T1000 (cell line): ENCODE measurements at regions not wholly inside any gene's neighbourhood (a gene's known extent, or its start where the extent isn't known, plus 50 kb on each side); places are given as distances from the start of the nearest gene placed in this dataset.
A peak's percentile ranks its signal among the peaks of the same experiment; 100 is the strongest.

Experiments
- DNase-seq: peaks from one replicate; lab custom pipeline; 2025; ENCODE audit warnings: mixed read lengths; lab: John Stamatoyannopoulos, UW

DNA sequence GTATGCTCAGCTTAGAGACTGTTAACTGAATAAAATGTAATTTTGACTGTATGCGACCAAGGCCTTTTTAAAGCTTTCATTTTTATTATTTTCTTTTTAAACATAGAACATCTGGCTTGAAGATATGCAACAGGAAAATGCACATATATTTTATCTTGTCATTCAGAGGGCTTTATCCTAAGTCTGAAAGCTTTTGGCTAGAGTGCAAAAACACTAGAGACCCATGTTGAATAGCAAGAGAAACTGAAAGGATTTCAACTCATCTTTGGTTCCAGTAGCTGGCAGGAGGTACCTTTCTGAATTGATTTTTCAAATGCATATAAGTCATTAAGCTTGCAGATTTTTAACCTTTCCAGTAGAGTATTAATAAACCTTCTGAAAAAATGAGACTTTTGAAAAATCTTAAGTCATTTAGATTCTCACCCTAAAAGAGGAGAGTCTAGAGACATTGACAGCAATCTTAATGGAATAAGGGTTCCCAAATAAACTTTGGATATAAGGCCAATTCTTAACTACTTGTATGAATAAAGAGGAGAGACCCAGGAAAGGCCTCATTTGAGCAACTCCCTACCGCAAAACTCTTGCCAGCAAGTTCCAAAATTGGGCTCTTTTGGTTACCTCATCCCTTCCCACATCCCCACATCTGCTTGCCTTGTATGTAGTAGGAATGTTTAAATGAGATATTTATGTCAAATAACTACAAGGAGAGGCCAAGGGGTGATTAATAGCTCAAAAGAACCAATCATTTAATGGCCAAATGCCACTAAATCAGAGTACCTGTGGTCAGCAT lies 454.4 kb downstream of the HTR7 start:
- DNase-seq, result no peak

DNA sequence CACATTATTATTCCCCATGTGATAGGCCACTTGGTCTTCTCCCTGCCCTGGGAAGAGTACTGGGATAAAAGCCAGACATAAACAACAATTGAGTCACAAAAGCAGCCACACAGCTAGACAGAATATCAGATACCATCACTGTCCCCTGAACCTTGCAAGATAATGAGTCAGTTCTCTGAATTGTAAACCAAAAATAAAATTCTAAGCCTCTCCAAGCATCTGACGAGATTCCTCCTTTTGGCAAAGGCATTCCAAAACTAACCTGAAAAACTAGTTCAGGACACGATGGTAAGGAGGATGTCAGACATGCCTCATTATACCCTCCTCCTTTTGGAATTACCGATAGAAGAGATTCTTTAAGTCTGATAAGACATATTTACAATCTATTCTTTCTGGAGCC lies 450.7 kb downstream of the HTR7 start:
- DNase-seq, result no peak

DNA sequence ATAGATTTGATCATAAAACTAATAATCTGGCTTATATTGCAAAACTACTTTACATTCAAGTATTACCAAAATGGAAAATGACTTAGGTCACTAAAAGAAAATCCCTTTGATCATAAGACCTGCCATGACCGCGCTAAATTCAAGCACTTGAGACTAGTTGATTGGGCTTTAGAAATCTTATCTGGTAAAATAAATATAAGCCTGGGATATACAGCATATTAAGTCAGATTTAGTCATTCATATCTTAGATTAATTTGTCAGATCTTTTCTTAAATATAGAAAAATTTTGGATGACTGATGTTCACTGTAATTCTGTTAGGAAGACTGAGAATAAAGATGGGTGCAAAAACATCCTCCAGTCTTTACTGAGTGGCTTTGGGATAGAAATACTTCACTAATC lies 450.0 kb downstream of the HTR7 start:
- no peak for DNase-seq

DNA sequence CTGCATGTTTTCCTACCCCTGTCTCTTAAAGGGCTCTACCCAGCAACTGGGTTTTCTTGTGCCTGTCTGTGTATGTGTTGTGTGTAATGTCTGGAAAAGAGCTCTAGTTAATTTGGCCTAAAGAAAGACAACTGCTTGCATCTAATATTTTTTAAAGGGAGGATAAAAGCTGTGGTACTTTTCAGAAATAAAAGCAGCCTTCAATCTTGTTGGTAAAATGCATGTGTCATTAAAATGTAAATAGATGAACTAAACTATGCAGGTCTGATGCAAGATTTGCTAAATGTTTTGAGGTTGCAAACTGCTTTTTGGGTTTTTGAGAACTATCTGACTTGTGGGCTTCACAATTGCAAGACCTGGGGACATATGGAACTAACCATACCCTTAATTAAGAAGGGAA lies 445.3 kb downstream of the HTR7 start:
- no peak for DNase-seq

DNA sequence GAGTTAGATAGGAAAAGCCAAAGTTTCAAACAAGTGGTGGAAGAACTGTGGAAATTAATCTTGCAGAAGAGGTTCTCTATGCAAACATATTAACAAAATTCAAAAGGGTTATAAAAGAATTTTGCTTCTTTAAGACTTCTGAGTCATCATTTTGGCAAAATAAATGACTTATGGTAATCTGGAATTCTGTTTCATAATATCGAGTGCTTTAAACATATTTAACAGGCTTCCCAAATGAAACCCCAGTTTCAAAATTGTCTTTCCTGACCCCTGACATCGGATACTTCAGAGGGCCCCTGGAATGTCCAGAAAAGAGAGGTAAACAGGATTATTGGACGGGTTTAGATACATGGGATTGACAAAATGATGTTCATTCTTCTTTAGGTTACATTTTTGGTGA lies 444.6 kb downstream of the HTR7 start:
- DNase-seq, result no peak

DNA sequence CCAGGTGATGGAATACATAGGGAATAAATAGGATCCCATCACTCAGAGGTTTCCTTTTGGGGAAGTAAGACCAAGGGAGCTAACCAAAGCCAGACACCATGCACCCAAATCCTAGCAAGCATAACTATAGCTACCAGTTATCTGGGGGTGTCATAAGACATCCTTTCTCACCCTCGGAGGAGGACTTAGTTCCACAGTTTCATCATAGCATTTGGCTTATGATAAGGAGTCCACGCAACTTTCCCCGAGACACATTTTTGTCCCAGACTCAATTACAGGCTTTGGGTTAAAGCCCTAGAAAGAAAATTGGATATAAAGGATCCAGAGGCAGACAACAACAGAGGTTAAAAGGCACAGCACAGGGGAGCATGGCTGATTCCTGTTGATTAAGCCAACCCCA lies 442.9 kb downstream of the HTR7 start:
- no peak for DNase-seq

DNA sequence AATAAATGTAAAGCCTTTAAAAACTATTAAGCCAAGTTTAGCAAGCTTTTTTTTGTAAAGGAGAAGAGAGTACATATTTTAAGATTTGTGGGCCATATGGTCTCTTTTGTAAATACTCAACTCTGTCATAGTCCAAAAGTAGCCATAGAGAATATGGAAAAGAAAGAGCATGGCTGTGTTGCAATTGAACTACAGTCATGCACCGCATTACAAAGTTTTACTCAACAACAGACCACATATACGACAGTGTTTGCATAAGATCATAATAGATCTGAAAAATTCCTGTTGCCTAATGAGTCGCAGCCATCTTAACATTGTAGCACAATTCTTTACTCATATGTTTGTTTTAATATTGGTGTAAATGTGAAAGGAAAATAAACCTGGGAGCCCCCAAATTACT lies 440.8 kb downstream of the HTR7 start:
- DNase-seq, result no peak

DNA sequence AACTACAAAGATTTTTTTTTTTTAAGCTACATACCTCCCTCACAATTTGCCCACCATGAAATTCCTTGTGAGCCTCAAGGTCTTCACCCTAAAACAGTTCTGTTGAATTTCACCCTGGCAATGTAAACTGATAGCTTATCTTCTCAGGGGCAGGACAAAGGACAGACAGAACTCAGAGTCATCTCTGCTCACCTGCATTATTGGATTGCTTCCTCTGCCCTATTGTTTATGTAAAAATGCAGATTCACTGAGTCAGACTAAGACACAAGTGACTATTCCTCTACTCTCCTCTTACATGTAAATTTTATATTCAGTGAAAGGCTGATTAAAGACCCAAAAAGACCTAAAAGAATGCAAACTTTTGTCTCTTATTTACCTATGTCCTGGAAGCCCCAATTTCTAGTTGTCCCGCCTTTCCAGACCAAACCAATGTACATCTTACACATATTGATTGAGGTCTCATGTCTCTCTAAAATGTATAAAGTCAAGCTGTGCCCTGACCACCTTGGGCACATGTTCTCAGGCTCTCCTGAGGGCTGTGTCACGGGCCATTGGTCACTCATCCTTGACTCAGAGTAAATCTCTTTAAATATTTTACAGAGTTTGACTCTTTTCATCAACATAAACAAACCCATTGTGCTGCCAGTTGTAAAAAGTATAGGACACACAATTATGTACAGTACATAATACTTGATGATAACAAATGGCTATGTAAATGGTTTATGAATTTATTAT lies 440.2 kb downstream of the HTR7 start:
- DNase-seq, result no peak

DNA sequence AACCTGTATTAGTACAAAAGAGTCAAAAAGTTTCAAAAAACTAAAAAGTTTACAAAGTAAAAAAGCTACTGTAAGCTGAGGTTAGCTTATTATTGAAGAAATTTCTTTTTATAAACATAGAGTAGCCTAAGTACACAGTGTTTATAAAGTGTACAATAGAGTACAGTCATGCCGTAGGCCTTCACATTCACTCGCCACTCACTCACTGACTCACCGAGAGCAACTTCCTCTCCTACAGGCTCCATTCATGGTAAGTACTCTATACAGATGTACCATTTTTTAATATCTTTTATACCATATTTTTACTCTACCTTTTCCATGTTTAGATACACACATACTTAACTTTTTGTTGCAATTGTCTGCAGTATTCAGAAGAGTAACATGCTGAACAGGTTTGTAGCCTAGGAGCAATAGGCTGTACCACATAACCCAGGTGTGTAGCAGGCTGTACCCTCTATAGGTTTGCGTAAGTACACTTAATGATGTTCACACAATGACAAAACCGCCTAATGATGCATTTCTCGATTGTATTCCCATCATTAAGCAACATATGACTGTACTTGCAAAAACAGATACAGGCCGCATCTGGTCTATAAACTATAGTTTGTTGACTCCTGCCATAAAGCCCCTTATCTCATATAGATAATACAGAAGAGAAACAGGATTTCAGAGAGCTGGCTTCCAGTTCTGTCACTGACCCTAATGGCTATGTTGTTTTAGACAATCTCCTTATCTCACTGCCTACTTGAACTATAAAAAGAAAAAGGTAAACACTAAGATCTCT lies 438.8 kb downstream of the HTR7 start:
- peak; percentile 27 for DNase-seq

DNA sequence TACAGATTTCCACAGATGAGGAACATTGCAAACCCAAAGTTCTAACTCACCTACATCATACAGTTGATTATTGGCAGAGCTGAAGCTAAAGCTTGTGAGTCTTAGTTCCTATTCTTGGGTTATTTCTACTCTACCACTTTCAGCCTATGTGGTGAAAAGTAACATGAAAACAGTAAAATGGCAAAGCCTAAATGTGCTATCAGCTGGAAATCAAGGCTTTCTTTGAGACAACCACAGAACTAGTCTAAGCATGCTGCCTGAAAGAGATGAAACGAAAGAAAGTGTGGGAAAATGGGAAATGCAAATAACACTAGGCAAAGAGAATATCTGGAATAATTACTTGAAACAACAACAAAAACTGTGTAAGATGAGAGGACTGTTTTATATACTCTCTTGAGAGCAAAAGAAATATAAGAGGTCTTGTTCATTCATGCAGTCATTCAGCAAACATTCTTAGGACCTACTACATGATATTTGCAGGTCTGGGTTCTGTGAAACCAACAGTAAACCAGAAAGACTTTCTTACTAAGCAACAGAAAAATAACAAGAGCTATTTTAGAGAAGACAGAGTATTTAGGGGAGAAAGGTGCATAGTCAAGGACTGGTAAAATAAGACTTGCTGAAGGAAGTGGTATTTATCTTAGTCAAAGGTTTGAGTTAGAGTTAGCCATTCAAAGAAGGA lies 437.1 kb downstream of the HTR7 start:
- no peak for DNase-seq

DNA sequence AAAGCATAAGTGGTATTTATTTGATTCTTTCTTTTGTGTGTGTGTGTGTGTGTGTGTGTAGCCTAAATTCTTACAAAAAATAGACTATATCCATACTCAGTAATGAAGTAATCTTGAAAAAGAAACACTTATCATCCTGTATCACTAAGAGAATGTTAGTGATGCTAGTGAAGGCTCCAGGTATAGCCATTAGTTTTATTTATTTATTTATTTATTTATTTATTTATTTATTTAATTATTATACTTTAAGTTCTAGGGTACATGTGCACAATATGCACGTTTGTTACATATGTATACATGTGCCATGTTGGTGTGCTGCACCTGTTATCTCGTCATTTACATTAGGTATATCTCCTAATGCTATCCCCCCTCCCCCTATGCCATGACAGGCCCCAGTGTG lies 436.0 kb downstream of the HTR7 start:
- DNase-seq, result no peak

DNA sequence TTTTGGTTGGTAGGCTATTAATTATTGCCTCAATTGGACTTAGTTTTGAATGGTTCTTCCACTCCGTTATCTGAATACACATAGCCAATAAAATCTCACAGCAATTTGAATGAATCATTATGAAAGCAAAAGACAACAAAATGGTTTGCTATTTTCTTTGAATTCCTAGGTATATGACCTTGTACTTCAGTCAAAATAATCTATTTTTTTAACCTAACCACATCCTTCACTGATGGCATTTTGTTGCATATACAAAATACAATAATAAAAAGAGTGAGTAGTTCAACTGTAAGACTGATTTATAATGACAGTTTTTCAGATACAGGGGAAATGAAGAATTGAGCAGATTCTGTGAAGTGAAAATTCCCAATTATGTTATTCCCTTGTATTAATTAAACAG lies 433.1 kb downstream of the HTR7 start:
- DNase-seq, result no peak

DNA sequence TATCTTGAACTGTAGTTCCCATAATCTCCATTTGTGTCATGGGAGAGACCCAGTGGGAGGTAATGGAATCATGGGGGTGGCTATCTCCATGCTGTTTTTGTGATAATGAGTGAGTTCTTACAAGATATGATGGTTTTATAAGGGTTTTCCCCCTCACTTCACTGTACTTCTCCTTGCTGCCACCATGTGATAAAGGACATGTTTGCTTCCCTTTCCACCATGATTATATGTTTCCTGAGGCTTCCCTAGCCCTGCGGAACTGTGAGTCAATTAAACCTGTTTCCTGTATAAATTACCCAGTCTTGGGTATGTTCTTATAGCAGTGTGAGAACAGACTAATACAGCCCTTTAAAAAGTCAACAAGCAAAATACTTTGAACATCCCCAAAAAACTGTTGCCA lies 427.7 kb downstream of the HTR7 start:
- DNase-seq, result no peak

DNA sequence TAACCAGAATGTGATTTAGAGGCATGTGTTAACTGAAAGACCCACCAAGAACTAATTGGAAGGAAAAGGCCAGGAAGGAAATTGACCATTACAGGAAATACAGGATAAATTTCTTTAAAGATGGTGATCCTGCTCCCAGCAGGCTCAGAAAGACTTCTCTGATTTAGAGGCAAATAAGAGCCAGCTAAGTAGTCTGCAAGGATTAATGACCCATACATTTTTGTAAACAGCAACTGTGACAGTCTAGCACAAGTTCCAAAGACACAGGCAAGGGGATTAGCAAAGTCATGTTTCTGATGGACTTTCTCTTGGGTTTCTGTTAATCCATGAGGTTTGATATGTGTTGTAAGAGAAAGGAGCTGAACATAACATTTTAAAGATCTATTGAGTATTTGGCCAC lies 425.0 kb downstream of the HTR7 start:
- no peak for DNase-seq

DNA sequence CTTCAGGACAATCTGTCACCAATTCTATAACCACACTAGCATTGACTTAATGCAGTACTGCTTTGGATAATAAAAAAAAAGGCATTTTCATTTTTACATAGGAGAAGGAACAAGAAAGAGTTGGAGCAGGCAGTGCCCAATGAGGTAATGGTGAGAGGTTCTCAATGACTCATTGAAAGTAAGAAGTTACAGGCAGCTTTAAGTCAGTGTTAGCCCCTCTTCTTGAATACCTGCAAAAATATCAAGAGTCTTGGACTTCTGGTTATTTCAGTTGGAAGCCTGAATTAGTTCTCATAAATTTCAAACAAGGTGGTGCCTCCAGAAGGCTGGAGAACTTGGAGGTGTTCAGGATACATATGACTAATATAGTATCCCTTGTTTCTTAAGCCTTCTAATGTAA lies 422.5 kb downstream of the HTR7 start:
- no peak for DNase-seq

DNA sequence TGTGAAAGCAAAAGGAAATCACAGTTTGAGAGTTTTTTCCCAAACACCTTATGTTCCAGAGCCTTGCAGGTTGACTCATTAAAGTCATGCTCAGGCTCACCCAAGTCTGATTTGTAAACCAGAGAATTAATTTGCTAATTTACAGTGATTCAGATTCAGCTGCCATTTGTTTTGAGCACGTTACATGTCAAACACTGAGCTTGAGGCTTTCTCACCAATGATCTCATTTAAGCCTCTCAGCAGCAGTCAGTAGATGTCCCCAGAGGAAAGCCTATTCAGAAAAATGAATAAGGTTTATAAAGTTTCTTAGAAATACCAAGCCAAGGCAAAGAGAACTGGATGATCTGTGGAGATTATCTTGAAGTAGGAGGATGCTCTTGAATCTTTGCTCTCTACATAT lies 420.4 kb downstream of the HTR7 start:
- DNase-seq, result no peak

DNA sequence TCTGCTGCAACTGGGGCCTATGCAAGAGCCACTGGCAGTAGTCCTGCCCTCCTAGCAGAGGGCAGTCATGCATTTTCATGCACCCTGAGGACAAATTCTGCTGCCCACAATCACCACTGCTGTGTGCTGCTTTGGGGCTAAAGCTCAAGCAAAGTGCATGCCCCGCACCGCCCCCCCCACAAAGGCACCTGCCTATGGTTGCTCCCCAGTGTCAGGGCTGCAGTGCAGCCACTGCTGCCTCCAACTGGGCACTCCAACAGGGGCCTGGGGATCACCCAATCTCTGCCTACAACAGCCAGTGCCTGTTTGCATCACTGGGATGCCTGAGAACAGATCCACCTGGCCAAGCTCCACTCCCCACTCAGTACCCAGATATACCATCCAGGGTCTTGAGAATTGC lies 417.0 kb downstream of the HTR7 start:
- no peak for DNase-seq

DNA sequence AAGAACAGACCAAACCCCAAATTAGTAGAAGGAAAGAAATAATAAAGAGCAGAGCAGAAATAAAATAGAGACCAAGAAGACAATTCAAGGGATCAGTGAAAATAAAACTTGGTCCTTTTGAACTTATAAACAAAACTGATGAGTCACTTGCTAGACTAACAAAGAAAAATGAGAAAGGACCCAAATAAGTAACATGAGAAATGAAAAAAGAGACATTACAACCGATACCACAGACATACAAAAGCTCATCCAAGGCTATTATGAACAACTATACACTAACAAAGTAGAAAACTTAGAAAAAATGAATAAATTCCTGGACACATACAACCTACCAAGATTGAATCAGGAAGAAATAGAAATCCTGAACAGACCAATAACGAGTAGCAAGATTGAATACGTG lies 414.5 kb downstream of the HTR7 start:
- DNase-seq, result no peak

DNA sequence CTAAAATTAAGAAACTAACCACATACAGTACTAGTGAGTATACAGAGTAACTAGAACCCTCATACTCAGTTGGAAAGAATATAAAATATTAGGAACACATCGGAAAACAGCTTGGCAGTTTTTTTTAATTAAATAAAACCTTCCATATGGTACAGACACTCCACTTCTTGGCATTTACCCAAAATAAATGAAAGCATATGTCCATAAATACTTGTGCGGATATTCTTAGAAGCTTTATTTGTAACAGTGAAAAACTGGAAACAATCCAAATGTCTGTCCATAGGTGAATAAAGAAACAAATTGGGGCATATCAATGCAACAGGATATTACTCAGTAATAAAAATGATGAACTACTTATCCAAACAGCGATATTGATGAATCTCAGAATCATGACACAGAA lies 410.0 kb downstream of the HTR7 start:
- no peak for DNase-seq

DNA sequence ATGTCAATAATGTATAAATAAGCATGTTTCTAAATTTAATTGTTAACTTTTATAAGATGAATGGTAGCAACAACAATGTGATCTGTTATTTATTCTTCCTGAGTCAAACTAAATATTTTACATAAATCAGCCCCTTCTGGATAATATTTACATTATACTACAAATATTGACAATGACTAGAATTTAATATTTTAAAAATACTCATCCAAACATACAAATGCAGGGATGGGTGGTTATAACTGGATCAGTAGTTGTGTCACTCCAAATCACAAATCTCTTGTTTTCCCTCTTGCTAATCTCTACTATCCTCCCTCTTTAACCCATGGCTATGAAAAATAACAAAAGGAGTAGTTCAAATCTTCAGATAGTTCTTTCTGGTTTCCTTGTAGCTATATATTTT lies 407.0 kb downstream of the HTR7 start:
- no peak for DNase-seq

DNA sequence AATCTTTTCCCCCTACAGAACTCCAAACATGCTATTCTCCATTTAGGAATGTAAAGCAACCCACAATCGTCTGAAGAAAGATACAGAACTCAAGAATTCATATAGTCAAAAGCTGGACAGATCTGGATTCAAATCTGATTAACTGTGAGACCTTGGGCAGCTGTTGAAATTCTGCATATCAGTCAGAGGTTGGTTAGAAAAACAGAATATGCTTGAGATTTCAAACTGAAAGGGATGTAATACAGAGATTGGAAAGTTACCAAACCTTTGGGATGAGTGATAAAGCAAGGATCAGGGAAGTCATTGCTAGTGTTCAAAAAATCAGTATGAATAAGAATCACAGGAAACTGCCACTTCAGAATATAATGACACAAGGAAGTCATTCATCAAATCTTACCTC lies 406.6 kb downstream of the HTR7 start:
- DNase-seq, result no peak

DNA sequence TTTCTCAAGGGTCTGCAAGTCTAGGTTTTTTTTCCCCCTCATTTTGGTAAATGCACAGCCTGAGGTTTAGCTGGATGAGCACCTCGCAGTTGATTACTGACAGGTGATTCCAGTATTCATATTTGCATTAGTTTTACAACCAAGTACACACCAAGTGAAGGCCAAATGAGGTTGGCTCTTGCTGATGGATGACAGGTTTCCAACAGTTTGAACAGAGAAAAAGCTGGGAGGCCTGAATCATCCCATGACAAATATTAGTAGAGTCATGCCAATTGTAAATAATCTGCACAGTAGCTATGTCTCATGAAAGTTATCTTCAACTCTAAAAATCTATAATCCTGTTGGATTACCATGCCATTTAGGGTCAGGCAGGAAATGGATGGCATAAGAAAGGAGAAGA lies 399.8 kb downstream of the HTR7 start:
- DNase-seq, result no peak
